Cardiac muscle cell (in vitro differentiated cells and primary cell): ENCODE measurements at regions not wholly inside any gene's neighbourhood (a gene's known extent, or its start where the extent isn't known, plus 50 kb on each side); places are given as distances from the start of the nearest gene placed in this dataset.

Experiments
- DNase-seq, 2 donors: peaks; one replicate each; pipeline versions ENCODE4 v3.0.0 to v3.0.0-alpha.2; 2010 to 2017; ENCODE audit warnings: low read depth in 1 of 2, low spot score in 1 of 2
- H3K27ac ChIP-seq: fragments of 200-600 bp; sonication (generic); 2 replicates; pipeline ENCODE4 v1.5.1; 2016
- H3K27me3 ChIP-seq: fragments of 200-600 bp; sonication (generic); 2 replicates; pipeline ENCODE4 v1.6.0; 2016; ENCODE audit warnings: control low read depth
- H3K36me3 ChIP-seq: fragments of 200-600 bp; sonication (generic); 2 replicates; pipeline ENCODE4 v1.5.1; 2016; ENCODE audit warnings: control low read depth
- H3K4me1 ChIP-seq: fragments of 200-600 bp; sonication (generic); 2 replicates; pipeline ENCODE4 v1.8.1; 2017; ENCODE audit warnings: low read depth, mild to moderate bottlenecking, mixed run types
- H3K4me3 ChIP-seq: fragments of 200-600 bp; sonication (generic); 2 replicates; pipeline ENCODE4 v1.5.1; 2016; ENCODE audit warnings: mild to moderate bottlenecking
- H3K9me3 ChIP-seq: fragments of 200-600 bp; sonication (generic); 2 replicates; pipeline ENCODE4 v1.5.1; 2017; ENCODE audit warnings: low read depth, mild to moderate bottlenecking, control low read depth
- TF ChIP-seq, protein P1 (sequence below): IDR thresholded peaks from 2 replicates; pipeline ENCODE4 v1.5.1; 2012; ENCODE audit warnings: low read depth, mild to moderate bottlenecking, low read length

GRCh38 chr15:37872661-37873060 is 61.8 kb upstream of the TMCO5A start:
- Histone ChIP-seq H3K4me3 (no peak overlapping the region), H3K36me3 (no peaks in the 10 kb centered on the region), H3K4me1 (no peaks in the 10 kb centered on the region), H3K9me3 (no peaks in the 10 kb centered on the region), H3K27me3 (no peaks in the 10 kb centered on the region), H3K27ac (no peak overlapping the region)
- no peak for DNase-seq
- TF ChIP-seq, protein P1, sequence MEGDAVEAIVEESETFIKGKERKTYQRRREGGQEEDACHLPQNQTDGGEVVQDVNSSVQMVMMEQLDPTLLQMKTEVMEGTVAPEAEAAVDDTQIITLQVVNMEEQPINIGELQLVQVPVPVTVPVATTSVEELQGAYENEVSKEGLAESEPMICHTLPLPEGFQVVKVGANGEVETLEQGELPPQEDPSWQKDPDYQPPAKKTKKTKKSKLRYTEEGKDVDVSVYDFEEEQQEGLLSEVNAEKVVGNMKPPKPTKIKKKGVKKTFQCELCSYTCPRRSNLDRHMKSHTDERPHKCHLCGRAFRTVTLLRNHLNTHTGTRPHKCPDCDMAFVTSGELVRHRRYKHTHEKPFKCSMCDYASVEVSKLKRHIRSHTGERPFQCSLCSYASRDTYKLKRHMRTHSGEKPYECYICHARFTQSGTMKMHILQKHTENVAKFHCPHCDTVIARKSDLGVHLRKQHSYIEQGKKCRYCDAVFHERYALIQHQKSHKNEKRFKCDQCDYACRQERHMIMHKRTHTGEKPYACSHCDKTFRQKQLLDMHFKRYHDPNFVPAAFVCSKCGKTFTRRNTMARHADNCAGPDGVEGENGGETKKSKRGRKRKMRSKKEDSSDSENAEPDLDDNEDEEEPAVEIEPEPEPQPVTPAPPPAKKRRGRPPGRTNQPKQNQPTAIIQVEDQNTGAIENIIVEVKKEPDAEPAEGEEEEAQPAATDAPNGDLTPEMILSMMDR: no peak

GRCh38 chr15:37873336-37873735 is 61.1 kb upstream of the TMCO5A start:
- no peak overlapping the region for H3K4me3 ChIP-seq
- H3K36me3 ChIP-seq: no peaks in the 10 kb centered on the region
- TF ChIP-seq, protein P1: no peak
- H3K27me3 ChIP-seq: no peaks in the 10 kb centered on the region
- no peaks in the 10 kb centered on the region for H3K9me3 ChIP-seq
- H3K27ac ChIP-seq: no peak overlapping the region
- peak in 1 of 2 donors; percentile 24 for DNase-seq
- peaks cover 1% of the 10 kb centered on the region for H3K4me1 ChIP-seq

- no peaks in the 10 kb centered on the region for H3K36me3 ChIP-seq
- DNase-seq: no peak
- H3K9me3 ChIP-seq: no peaks in the 10 kb centered on the region
- H3K4me1 ChIP-seq: peaks cover 13% of the 10 kb centered on the region
- TF ChIP-seq, protein P1: no peak
- no peaks in the 10 kb centered on the region for H3K27me3 ChIP-seq
- H3K4me3 ChIP-seq: no peak overlapping the region
- no peak overlapping the region for H3K27ac ChIP-seq
Measured at GRCh38 chr15:37876900-37877299, 57.5 kb upstream of the TMCO5A start.

- H3K9me3 ChIP-seq: no peaks in the 10 kb centered on the region
- no peaks in the 10 kb centered on the region for H3K27me3 ChIP-seq
- H3K27ac ChIP-seq: no peak overlapping the region
- peak in 1 of 2 donors; percentile 84 for DNase-seq
- TF ChIP-seq, protein P1: no peak
- H3K36me3 ChIP-seq: no peaks in the 10 kb centered on the region
- no peak overlapping the region for H3K4me3 ChIP-seq
- peaks cover 13% of the 10 kb centered on the region for H3K4me1 ChIP-seq
Measured at GRCh38 chr15:37877851-37878741, 56.3 kb upstream of the TMCO5A start.

DNA sequence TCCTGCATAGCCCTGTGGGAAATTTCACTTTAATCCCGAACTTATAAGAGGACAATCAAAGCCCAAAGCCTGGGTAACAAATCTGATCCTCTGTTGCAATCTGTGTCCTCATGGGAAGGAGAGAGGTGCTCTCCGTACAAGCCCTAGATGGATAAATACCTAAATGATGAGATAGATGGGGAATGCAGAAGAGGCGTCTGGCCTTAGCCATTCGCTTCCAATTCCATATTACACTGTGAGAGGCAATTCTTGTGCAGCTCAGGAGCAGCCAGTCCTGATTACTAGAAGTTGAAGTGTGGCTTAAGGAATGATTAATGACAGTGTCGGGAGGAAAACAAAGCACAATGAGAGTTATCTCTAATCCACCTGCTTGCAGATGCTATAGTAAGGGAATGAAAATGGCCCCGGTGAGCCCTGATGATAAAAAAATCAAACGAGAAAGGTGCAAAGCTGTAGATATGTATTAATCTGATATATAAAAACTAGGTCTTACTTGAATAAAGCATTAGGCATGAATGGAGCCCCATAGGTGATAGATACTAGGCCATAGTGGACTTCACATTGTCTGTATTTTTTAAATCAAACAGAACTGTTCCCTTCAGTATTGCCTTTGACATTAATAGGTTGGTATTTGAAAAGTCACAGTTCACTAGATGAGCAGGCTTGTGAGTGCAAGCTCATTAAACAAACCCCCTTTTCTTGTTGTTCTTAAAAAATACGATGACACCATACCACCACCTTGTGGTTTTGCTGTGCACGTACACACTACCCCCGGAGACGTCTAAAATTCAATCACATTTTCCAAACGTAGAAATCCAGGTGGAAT is 54.2 kb upstream of the TMCO5A start:
- peaks cover 14% of the 10 kb centered on the region for H3K4me1 ChIP-seq
- no peak overlapping the region for H3K4me3 ChIP-seq
- peak overlapping the region; percentile 49 for H3K27ac ChIP-seq
- no peaks in the 10 kb centered on the region for H3K9me3 ChIP-seq
- no peaks in the 10 kb centered on the region for H3K27me3 ChIP-seq
- peak; percentile 66 to 80 for DNase-seq
- TF ChIP-seq, protein P1: peak; percentile 85
- no peaks in the 10 kb centered on the region for H3K36me3 ChIP-seq
